Smooth muscle cell (in vitro differentiated cells): ENCODE measurements at regions not wholly inside any gene's neighbourhood (a gene's known extent, or its start where the extent isn't known, plus 50 kb on each side); places are given as distances from the start of the nearest gene placed in this dataset.
"Not testable (repeated sequence)": the region's sequence is repeated elsewhere in the genome, so short reads cannot be mapped to it uniquely, and the experiment has no call there.

Source experiments
- DNase-seq: peaks from one replicate; lab custom pipeline; 2025; ENCODE audit not compliant: unreplicated experiment; lab: John Stamatoyannopoulos, UW
- H2AFZ ChIP-seq: fragments of 200-600 bp; sonication (generic); 2 replicates; pipeline ENCODE4 v1.6.0; 2016; ENCODE audit warnings: antibody characterized with exemption, low read depth, mild to moderate bottlenecking
- H3F3A ChIP-seq: fragments of 200-600 bp; sonication (generic); 2 replicates; pipeline ENCODE4 v1.6.0; 2017; ENCODE audit warnings: antibody characterized with exemption, low read depth
- H3K27ac ChIP-seq: fragments of 200-600 bp; sonication (generic); 2 replicates; pipeline ENCODE4 v1.5.1; 2016; ENCODE audit warnings: low read depth, mild to moderate bottlenecking
- H3K27me3 ChIP-seq: fragments of 200-600 bp; sonication (generic); 2 replicates; pipeline ENCODE4 v1.6.1; 2016; ENCODE audit warnings: low read depth, mild to moderate bottlenecking
- H3K36me3 ChIP-seq: fragments of 200-600 bp; sonication (generic); 2 replicates; pipeline ENCODE4 v1.5.1; 2016; ENCODE audit warnings: low read depth
- H3K4me1 ChIP-seq: fragments of 200-600 bp; sonication (generic); 2 replicates; pipeline ENCODE4 v1.5.1; 2016; ENCODE audit warnings: low read depth
- H3K4me2 ChIP-seq: fragments of 200-600 bp; sonication (generic); 2 replicates; pipeline ENCODE4 v1.6.0; 2016; ENCODE audit warnings: mild to moderate bottlenecking
- H3K4me3 ChIP-seq: fragments of 200-600 bp; sonication (generic); 2 replicates; pipeline ENCODE4 v1.5.1; 2016; ENCODE audit warnings: mild to moderate bottlenecking
- H3K79me2 ChIP-seq: fragments of 200-600 bp; sonication (generic); 2 replicates; pipeline ENCODE4 v1.6.0; 2016; ENCODE audit warnings: low read depth, mild to moderate bottlenecking
- H3K9ac ChIP-seq: fragments of 200-600 bp; sonication (generic); 2 replicates; pipeline ENCODE4 v1.6.0; 2016; ENCODE audit warnings: low read depth
- H3K9me3 ChIP-seq: fragments of 200-600 bp; sonication (generic); replicated peaks from 2 replicates; pipeline ENCODE4 v1.5.1; 2016; ENCODE audit warnings: low read depth
- H4K20me1 ChIP-seq: fragments of 200-600 bp; sonication (generic); 2 replicates; pipeline ENCODE4 v1.6.0; 2016; ENCODE audit warnings: low read depth
- CTCF ChIP-seq: fragments of 200-600 bp; sonication (generic); IDR thresholded peaks from 2 replicates; pipeline ENCODE4 v1.5.1; 2017; ENCODE audit warnings: borderline replicate concordance, mild to moderate bottlenecking, antibody characterized with exemption; ENCODE audit not compliant: insufficient read depth, poor library complexity, severe bottlenecking
- WGBS: methylation state at CpG from one replicate; pipeline ENCODE4 v1.1.7; 2016; ENCODE audit warnings: low lambda C conversion rate; 5-methylcytosine and 5-hydroxymethylcytosine counted together

GRCh38 chr2:122564843-122565242 lies 809.4 kb downstream of the TSN start:
- H4K20me1 ChIP-seq: no peaks in the 10 kb centered on the region
- H2AFZ ChIP-seq: no peak overlapping the region
- H3K9ac ChIP-seq: no peak overlapping the region
- H3K4me3 ChIP-seq: no peak overlapping the region
- H3K4me2 ChIP-seq: no peak overlapping the region
- no peaks in the 10 kb centered on the region for H3K36me3 ChIP-seq
- H3K79me2 ChIP-seq: no peaks in the 10 kb centered on the region
- no peaks in the 10 kb centered on the region for H3F3A ChIP-seq
- WGBS: 97% methylated on average over 4 of the region's 4 CpGs
- no peak for TF ChIP-seq CTCF
- H3K4me1 ChIP-seq: no peaks in the 10 kb centered on the region
- H3K9me3 ChIP-seq: no peaks in the 10 kb centered on the region
- no peak for DNase-seq
- H3K27ac ChIP-seq: no peak overlapping the region
- no peaks in the 10 kb centered on the region for H3K27me3 ChIP-seq

- H3K4me3 ChIP-seq: no peak overlapping the region
- H3K27ac ChIP-seq: no peak overlapping the region
- no peaks in the 10 kb centered on the region for H3K27me3 ChIP-seq
- H4K20me1 ChIP-seq: no peaks in the 10 kb centered on the region
- no peak overlapping the region for H3K9ac ChIP-seq
- no peaks in the 10 kb centered on the region for H3K79me2 ChIP-seq
- H2AFZ ChIP-seq: peak overlapping the region; percentile 47
- no peaks in the 10 kb centered on the region for H3K9me3 ChIP-seq
- WGBS: 35% methylated on average over 1 of the region's 1 CpG
- H3F3A ChIP-seq: no peaks in the 10 kb centered on the region
- H3K4me1 ChIP-seq: no peaks in the 10 kb centered on the region
- no peak for DNase-seq
- H3K4me2 ChIP-seq: no peak overlapping the region
- no peaks in the 10 kb centered on the region for H3K36me3 ChIP-seq
- TF ChIP-seq CTCF: no peak
Measured at GRCh38 chr2:122565364-122565763, 809.9 kb downstream of the TSN start.

GRCh38 chr2:122570641-122571040 lies 815.2 kb downstream of the TSN start:
- no peak overlapping the region for H3K4me3 ChIP-seq
- no peaks in the 10 kb centered on the region for H3K79me2 ChIP-seq
- no peaks in the 10 kb centered on the region for H3K27me3 ChIP-seq
- TF ChIP-seq CTCF: no peak
- H2AFZ ChIP-seq: no peak overlapping the region
- H3K9me3 ChIP-seq: no peaks in the 10 kb centered on the region
- H3K4me2 ChIP-seq: no peak overlapping the region
- no peak overlapping the region for H3K9ac ChIP-seq
- H3F3A ChIP-seq: no peaks in the 10 kb centered on the region
- no peaks in the 10 kb centered on the region for H4K20me1 ChIP-seq
- 92% methylated on average over 15 of the region's 15 CpGs for WGBS
- H3K27ac ChIP-seq: no peak overlapping the region
- H3K36me3 ChIP-seq: no peaks in the 10 kb centered on the region
- no peaks in the 10 kb centered on the region for H3K4me1 ChIP-seq
- no peak for DNase-seq

- not testable (repeated sequence) for H3K27ac ChIP-seq, H3K4me3 ChIP-seq, H3K4me1 ChIP-seq, H3K27me3 ChIP-seq, H3K9me3 ChIP-seq, H4K20me1 ChIP-seq, H3K9ac ChIP-seq, DNase-seq, H3F3A ChIP-seq, H3K79me2 ChIP-seq, H2AFZ ChIP-seq, H3K36me3 ChIP-seq, H3K4me2 ChIP-seq
Measured at GRCh38 chr2:122571471-122571870, 816.0 kb downstream of the TSN start.
